Spleen (tissue), 7 donors: ENCODE measurements at regions not wholly inside any gene's neighbourhood (a gene's known extent, or its start where the extent isn't known, plus 50 kb on each side); places are given as distances from the start of the nearest gene placed in this dataset.

Experiments used
- CTCF ChIP-seq, 11 experiments: fragments of 200-600 bp in 7 of 11; fragments of 450-650 bp in 4 of 11; sonication (generic) in 4 of 11; IDR thresholded peaks in 8 of 11; conservative IDR thresholded peaks in 3 of 11; 1 replicate in 7 of 11; 2 replicates in 4 of 11; pipeline versions ENCODE4 v1.4.0 to v1.8.0; 2016 to 2021; ENCODE audit warnings: antibody characterized with exemption in 11 of 11, inconsistent platforms in 4 of 11, mild to moderate bottlenecking in 1 of 11
- POLR2A ChIP-seq, 3 donors: fragments of 450-650 bp; IDR thresholded peaks; one replicate each; pipeline ENCODE4 v1.5.1; 2017; ENCODE audit warnings: antibody characterized with exemption in 3 of 3, mild to moderate bottlenecking in 1 of 3
- POLR2AphosphoS5 ChIP-seq, 3 donors: sonication (generic); formaldehyde crosslinking; IDR thresholded peaks; one replicate each; pipeline ENCODE4 v1.5.1; 2017; ENCODE audit warnings: antibody characterized with exemption in 3 of 3
- donor health status: DM: no; HTN: no; CAD: no; lungs with moderate emphysema.
- donor health status: DM: no; HTN: no; CAD: no.
- donor health status: DM: no; HTN: no; CAD: no.

DNA sequence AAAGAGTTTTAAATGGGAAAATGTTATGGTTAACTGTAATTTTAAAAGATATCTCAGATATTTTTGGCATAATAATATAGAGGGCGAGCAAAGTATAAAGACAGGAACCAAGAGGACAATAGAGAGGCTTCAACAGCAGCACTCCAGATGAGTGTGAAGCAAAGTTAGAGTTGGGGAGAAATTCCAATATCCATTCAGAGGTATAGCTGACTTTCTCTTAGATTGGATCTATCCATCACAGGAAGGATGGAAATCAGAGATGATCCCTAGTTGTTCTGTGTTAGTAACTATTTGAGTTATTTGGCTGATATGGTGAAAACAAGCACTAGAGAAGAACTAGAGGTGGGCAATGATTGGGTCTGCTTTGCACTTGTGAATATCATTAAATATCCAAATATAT, 786.0 kb upstream of the KLHL1 start:
- TF ChIP-seq CTCF (IDR thresholded peaks at IDR 0.05 in 8 of 11, conservative IDR thresholded peaks at IDR 0.05 in 3 of 11) (no peak), POLR2AphosphoS5 (IDR thresholded peaks at IDR 0.05) (no peak), POLR2A (IDR thresholded peaks at IDR 0.05) (no peak)
